ENCODE measurements at regions not wholly inside any gene's neighbourhood (a gene's known extent, or its start where the extent isn't known, plus 50 kb on each side); places are given as distances from the start of the nearest gene placed in this dataset.

DNA sequence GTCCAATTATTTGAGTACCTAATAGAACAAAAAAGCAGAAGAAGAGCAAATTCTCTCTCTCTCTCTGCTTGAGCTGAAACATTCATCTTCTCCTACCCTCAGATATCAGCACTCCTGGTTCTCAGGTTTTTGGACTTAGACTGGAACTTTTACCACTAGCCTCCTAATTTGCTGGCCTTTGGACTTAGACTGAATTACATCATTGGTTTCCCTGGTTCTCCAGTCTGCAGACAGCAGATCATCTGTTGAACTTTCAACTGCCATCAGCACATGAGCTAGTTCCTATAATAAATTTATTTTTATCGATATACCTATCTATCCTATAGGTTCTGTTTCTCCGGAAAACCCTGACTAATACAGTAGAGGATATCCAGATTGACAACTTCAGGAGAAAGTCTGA is 208.9 kb upstream of the GAS1 start:
- H3K4me3 ChIP-seq (ENCODE audit: low read length) = no peak overlapping the region
- no peak for DNase-seq (ENCODE audit: low read depth)
- TF ChIP-seq, protein P1, sequence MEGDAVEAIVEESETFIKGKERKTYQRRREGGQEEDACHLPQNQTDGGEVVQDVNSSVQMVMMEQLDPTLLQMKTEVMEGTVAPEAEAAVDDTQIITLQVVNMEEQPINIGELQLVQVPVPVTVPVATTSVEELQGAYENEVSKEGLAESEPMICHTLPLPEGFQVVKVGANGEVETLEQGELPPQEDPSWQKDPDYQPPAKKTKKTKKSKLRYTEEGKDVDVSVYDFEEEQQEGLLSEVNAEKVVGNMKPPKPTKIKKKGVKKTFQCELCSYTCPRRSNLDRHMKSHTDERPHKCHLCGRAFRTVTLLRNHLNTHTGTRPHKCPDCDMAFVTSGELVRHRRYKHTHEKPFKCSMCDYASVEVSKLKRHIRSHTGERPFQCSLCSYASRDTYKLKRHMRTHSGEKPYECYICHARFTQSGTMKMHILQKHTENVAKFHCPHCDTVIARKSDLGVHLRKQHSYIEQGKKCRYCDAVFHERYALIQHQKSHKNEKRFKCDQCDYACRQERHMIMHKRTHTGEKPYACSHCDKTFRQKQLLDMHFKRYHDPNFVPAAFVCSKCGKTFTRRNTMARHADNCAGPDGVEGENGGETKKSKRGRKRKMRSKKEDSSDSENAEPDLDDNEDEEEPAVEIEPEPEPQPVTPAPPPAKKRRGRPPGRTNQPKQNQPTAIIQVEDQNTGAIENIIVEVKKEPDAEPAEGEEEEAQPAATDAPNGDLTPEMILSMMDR (conservative IDR thresholded peaks at IDR 0.05; ENCODE audit: low read depth, low read length) = no peak

- no peak overlapping the region for H3K4me3 ChIP-seq (ENCODE audit: low read length)
- TF ChIP-seq, protein P1 (conservative IDR thresholded peaks at IDR 0.05; ENCODE audit: low read depth, low read length) = no peak
- DNase-seq (ENCODE audit: low read depth) = no peak
These were observed 210.2 kb upstream of the GAS1 start for GRCh38 chr9:87157366-87158031.

DNA sequence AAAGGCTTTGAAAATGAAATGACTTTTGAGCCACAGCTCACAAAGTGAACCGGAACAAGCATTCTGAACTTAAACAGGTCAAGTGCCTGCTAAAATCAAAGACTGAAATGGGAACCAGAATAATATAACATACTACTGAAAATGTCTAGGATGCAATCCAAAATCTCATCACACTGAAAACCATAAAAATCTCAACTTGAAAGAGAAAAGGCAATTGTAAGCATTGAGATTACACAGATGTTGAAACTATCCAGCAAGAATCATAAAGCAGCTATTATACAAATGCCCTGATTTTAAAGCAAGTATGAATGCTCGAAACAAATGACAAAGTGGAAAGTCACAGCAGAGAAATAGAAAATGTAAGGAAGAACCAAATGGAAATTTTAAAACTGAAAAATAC is 211.5 kb upstream of the GAS1 start:
- no peak for DNase-seq (ENCODE audit: low read depth)
- no peak overlapping the region for H3K4me3 ChIP-seq (ENCODE audit: low read length)
- TF ChIP-seq, protein P1 (conservative IDR thresholded peaks at IDR 0.05; ENCODE audit: low read depth, low read length) = no peak

- TF ChIP-seq, protein P1 (conservative IDR thresholded peaks at IDR 0.05; ENCODE audit: low read depth, low read length) = no peak
- DNase-seq (ENCODE audit: low read depth) = no peak
- no peak overlapping the region for H3K4me3 ChIP-seq (ENCODE audit: low read length)
These were observed 213.1 kb upstream of the GAS1 start for GRCh38 chr9:87160148-87161102.

DNA sequence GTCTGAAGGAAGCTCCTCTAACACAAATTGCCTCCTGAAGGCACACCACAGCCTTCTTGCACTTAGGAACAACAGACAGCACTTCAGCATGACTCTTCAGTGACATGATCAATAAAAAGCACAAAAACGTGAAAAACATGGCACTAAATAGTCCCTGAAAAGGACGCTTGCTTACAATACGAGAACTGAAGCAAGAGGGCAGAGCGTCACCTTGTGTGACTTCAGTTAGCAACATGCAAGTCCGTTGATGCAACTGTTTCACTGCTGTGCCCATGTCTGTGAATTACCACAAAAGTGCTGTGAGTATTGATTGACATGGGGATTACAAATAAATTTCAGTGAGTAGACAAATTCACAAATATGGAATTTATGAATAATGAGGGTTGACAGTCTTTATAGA is 219.9 kb upstream of the GAS1 start:
- TF ChIP-seq, protein P1 (conservative IDR thresholded peaks at IDR 0.05; ENCODE audit: low read depth, low read length) = no peak
- H3K4me3 ChIP-seq (ENCODE audit: low read length) = no peak overlapping the region
- DNase-seq (ENCODE audit: low read depth) = no peak

- TF ChIP-seq, protein P1 (conservative IDR thresholded peaks at IDR 0.05; ENCODE audit: low read depth, low read length) = no peak
These were observed 220.3 kb upstream of the GAS1 start for GRCh38 chr9:87167582-87167981.

More at GRCh38 chr9:87167582-87167981, 220.3 kb upstream of the GAS1 start:
- no peak for DNase-seq (ENCODE audit: low read depth)
- H3K4me3 ChIP-seq (ENCODE audit: low read length) = no peak overlapping the region

Data from retinal pigment epithelial cell (primary cell).